H1 (cell line): ENCODE measurements at regions not wholly inside any gene's neighbourhood (a gene's known extent, or its start where the extent isn't known, plus 50 kb on each side); places are given as distances from the start of the nearest gene placed in this dataset.

Source experiments
- CTCF ChIA-PET: fragments of 300-600 bp; sonication (Branson Sonifier 250); formaldehyde crosslinking; loops from one replicate; lab custom pipeline; 2021; ENCODE audit not compliant: partially characterized antibody; lab: Charles Lee
- POLR2A ChIA-PET: fragments of 300-600 bp; sonication (Branson Sonifier 250); formaldehyde crosslinking; loops from one replicate; lab custom pipeline; 2021; ENCODE audit warnings: inconsistent platforms; ENCODE audit not compliant: partially characterized antibody; lab: Charles Lee
- DNase-seq, 2 experiments: peaks; one replicate each; pipeline versions ENCODE4 v3.0.0 to v3.0.0-alpha.2; 2010 to 2022; ENCODE audit warnings: low spot score in 2 of 2, low read depth in 1 of 2, mixed read lengths in 1 of 2
- FAIRE-seq: peaks from 2 replicates; lab custom pipeline; 2011; peaks lifted over from hg19 to GRCh38; lab: Jason Lieb, UNC
- H2AFZ ChIP-seq: 2 replicates; pipeline ENCODE4 v1.8.1; 2012; ENCODE audit warnings: low read length, inconsistent platforms
- H2AK5ac ChIP-seq: 2 replicates; pipeline ENCODE4 v1.6.1; 2013; ENCODE audit warnings: low read depth, low read length
- H2BK120ac ChIP-seq: replicated peaks from 2 replicates; pipeline ENCODE3; 2013; ENCODE audit warnings: low read depth, low read length, inconsistent platforms
- H2BK12ac ChIP-seq: 2 replicates; pipeline ENCODE4 v1.6.1; 2013; ENCODE audit warnings: low read depth, low read length
- H2BK15ac ChIP-seq: 2 replicates; pipeline ENCODE4 v1.6.1; 2013; ENCODE audit warnings: low read length
- H2BK20ac ChIP-seq: 2 replicates; pipeline ENCODE4 v1.6.1; 2013; ENCODE audit warnings: low read length
- H2BK5ac ChIP-seq: 2 replicates; pipeline ENCODE4 v1.6.1; 2013; ENCODE audit warnings: low read depth, low read length
- H3K14ac ChIP-seq: 2 replicates; pipeline ENCODE4 v1.6.1; 2013; ENCODE audit warnings: inconsistent platforms; ENCODE audit not compliant: insufficient read length
- H3K18ac ChIP-seq: 2 replicates; pipeline ENCODE4 v1.6.1; 2013; ENCODE audit warnings: low read length; ENCODE audit errors: extremely low read depth
- H3K23ac ChIP-seq: 2 replicates; pipeline ENCODE4 v1.6.1; 2013; ENCODE audit warnings: inconsistent platforms; ENCODE audit not compliant: insufficient read length
- H3K23me2 ChIP-seq: 2 replicates; pipeline ENCODE4 v1.6.1; 2013; ENCODE audit warnings: low read depth, low read length
- H3K27ac ChIP-seq: 2 replicates; pipeline ENCODE4 v1.6.1; 2011; ENCODE audit warnings: low read depth, low read length, inconsistent platforms
- H3K27me3 ChIP-seq, 4 experiments: replicated peaks in 1 of 4; 1 replicate in 1 of 4; 2 replicates in 3 of 4; pipeline versions ENCODE4 v1.6.1 to v1.8.1; 2011 to 2013; ENCODE audit warnings: low read length in 3 of 4, mild to moderate bottlenecking in 3 of 4, inconsistent platforms in 2 of 4, mixed read lengths in 2 of 4, moderate library complexity in 1 of 4; ENCODE audit not compliant: control insufficient read depth in 3 of 4, insufficient read depth in 3 of 4; ENCODE audit errors: extremely low read depth in 1 of 4
- H3K36me3 ChIP-seq, 4 experiments: 2 replicates each; pipeline versions ENCODE4 v1.6.1 to v1.8.1; 2011 to 2013; ENCODE audit warnings: mild to moderate bottlenecking in 4 of 4, low read length in 3 of 4, moderate library complexity in 2 of 4, control low read depth in 1 of 4, inconsistent platforms in 1 of 4; ENCODE audit not compliant: insufficient read depth in 4 of 4, control insufficient read depth in 2 of 4
- H3K4ac ChIP-seq: replicated peaks from 2 replicates; pipeline ENCODE3; 2013; ENCODE audit warnings: low read length, low read depth, mixed read lengths, inconsistent platforms; ENCODE audit not compliant: insufficient read length
- H3K4me1 ChIP-seq, 4 experiments: replicated peaks in 1 of 4; 1 replicate in 1 of 4; 2 replicates in 3 of 4; pipeline versions ENCODE4 v1.6.1 to v1.8.1; 2011 to 2013; ENCODE audit warnings: low read length in 3 of 4, inconsistent platforms in 2 of 4, mixed read lengths in 1 of 4; ENCODE audit not compliant: insufficient read depth in 4 of 4, control insufficient read depth in 3 of 4
- H3K4me2 ChIP-seq, 2 experiments: 2 replicates each; pipeline versions ENCODE4 v1.6.1 to v1.8.1; 2011 to 2013; ENCODE audit warnings: low read depth in 2 of 2, low read length in 2 of 2, control low read depth in 1 of 2, inconsistent platforms in 1 of 2, mild to moderate bottlenecking in 1 of 2; ENCODE audit not compliant: insufficient read depth in 1 of 2
- H3K4me3 ChIP-seq, 4 experiments: fragments of 200-600, 300-600 bp in 1 of 4; sonication (generic), shearing (Covaris generic), sonication (Bioruptor Twin) in 1 of 4; 2 replicates each; pipeline versions ENCODE4 v1.5.1 to v1.8.1; 2011 to 2016; ENCODE audit warnings: low read length in 4 of 4, low read depth in 3 of 4, control low read depth in 2 of 4, inconsistent platforms in 2 of 4, mild to moderate bottlenecking in 2 of 4, mixed read lengths in 1 of 4, moderate library complexity in 1 of 4; ENCODE audit not compliant: insufficient read depth in 2 of 4; ENCODE audit errors: extremely low read depth in 1 of 4
- H3K56ac ChIP-seq: replicated peaks from 2 replicates; pipeline ENCODE3; 2013; ENCODE audit warnings: low read depth, mild to moderate bottlenecking, mixed read lengths, low read length, inconsistent platforms; ENCODE audit not compliant: insufficient read length
- H3K79me1 ChIP-seq: 2 replicates; pipeline ENCODE4 v1.6.1; 2013; ENCODE audit warnings: low read depth, low read length, control low read depth
- H3K79me2 ChIP-seq, 2 experiments: 2 replicates each; pipeline versions ENCODE4 v1.6.1 to v1.8.1; 2012 to 2013; ENCODE audit warnings: low read length in 2 of 2, mild to moderate bottlenecking in 2 of 2, inconsistent platforms in 1 of 2; ENCODE audit not compliant: insufficient read depth in 2 of 2, control insufficient read depth in 1 of 2
- H3K9ac ChIP-seq, 4 experiments: replicated peaks in 1 of 4; 1 replicate in 1 of 4; 2 replicates in 3 of 4; pipeline versions ENCODE4 v1.6.1 to v1.8.1; 2011 to 2013; ENCODE audit warnings: low read depth in 3 of 4, low read length in 3 of 4, control low read depth in 2 of 4, mild to moderate bottlenecking in 2 of 4, moderate library complexity in 2 of 4, inconsistent platforms in 1 of 4; ENCODE audit errors: extremely low read depth in 1 of 4
- H3K9me3 ChIP-seq, 2 experiments: 2 replicates each; pipeline versions ENCODE4 v1.6.1 to v1.8.1; 2012 to 2013; ENCODE audit warnings: mild to moderate bottlenecking in 2 of 2, moderate library complexity in 2 of 2, control low read depth in 1 of 2, inconsistent platforms in 1 of 2, low read depth in 1 of 2, low read length in 1 of 2, mixed read lengths in 1 of 2; ENCODE audit not compliant: insufficient read depth in 2 of 2
- H4K20me1 ChIP-seq, 2 experiments: replicated peaks in 1 of 2; 2 replicates each; pipeline versions ENCODE3 to v1.8.1; 2011 to 2013; ENCODE audit warnings: inconsistent platforms in 2 of 2, low read length in 2 of 2, mild to moderate bottlenecking in 1 of 2; ENCODE audit not compliant: insufficient read depth in 2 of 2, control insufficient read depth in 1 of 2
- H4K5ac ChIP-seq: 2 replicates; pipeline ENCODE4 v1.6.1; 2013; ENCODE audit warnings: low read length, low read depth, mixed read lengths, inconsistent platforms; ENCODE audit not compliant: insufficient read length
- H4K8ac ChIP-seq: 2 replicates; pipeline ENCODE4 v1.8.0; 2013; ENCODE audit warnings: mild to moderate bottlenecking, moderate library complexity, low read length, inconsistent platforms; ENCODE audit not compliant: insufficient read depth; ENCODE audit errors: extremely low read depth
- H4K91ac ChIP-seq: replicated peaks from 2 replicates; pipeline ENCODE3; 2013; ENCODE audit warnings: low read length, mixed read lengths, inconsistent platforms; ENCODE audit not compliant: insufficient read length
- BACH1 ChIP-seq: IDR thresholded peaks from 2 replicates; pipeline ENCODE4 v1.6.1; 2012; ENCODE audit warnings: low read length, improper control_type of control experiment
- FOSL1 ChIP-seq: IDR thresholded peaks from 2 replicates; pipeline ENCODE4 v1.6.1; 2011; ENCODE audit warnings: mild to moderate bottlenecking, low read depth, low read length, moderate library complexity; ENCODE audit not compliant: insufficient read depth
- JUN ChIP-seq: IDR thresholded peaks from 2 replicates; pipeline ENCODE4 v1.6.1; 2011; ENCODE audit warnings: low read depth, mild to moderate bottlenecking, improper control_type of control experiment, low read length
- JUND ChIP-seq: IDR thresholded peaks from 2 replicates; pipeline ENCODE4 v1.6.1; 2011; ENCODE audit warnings: mild to moderate bottlenecking, improper control_type of control experiment, low read length
- KDM4A ChIP-seq: IDR thresholded peaks from one replicate; pipeline ENCODE4 v1.7.1; 2012; ENCODE audit warnings: low read depth, mild to moderate bottlenecking, moderate library complexity, low read length, inconsistent platforms; ENCODE audit not compliant: severe bottlenecking
- NANOG ChIP-seq: IDR thresholded peaks from 2 replicates; pipeline ENCODE4 v1.6.1; 2011; ENCODE audit warnings: low read length, low read depth, mild to moderate bottlenecking, inconsistent platforms; ENCODE audit not compliant: insufficient read depth, poor library complexity, severe bottlenecking
- PHF8 ChIP-seq: fragments of 200-600 bp; sonication (generic); conservative IDR thresholded peaks from 2 replicates; pipeline ENCODE4 v1.7.1; 2012; ENCODE audit warnings: low read depth, mild to moderate bottlenecking, inconsistent platforms, low read length, moderate library complexity
- RNF2 ChIP-seq: fragments of 200-900, 300-1000 bp; sonication (generic); IDR thresholded peaks from 2 replicates; pipeline ENCODE4 v1.7.1; 2016; ENCODE audit warnings: borderline replicate concordance, low read depth, mild to moderate bottlenecking, antibody characterized with exemption, low read length; ENCODE audit not compliant: poor library complexity, severe bottlenecking; ENCODE audit errors: missing control alignments
- TCF12 ChIP-seq: IDR thresholded peaks from 2 replicates; pipeline ENCODE4 v1.6.1; 2011; ENCODE audit warnings: low read depth, mild to moderate bottlenecking, low read length
- WGBS, 2 experiments: shearing (Covaris generic) in 1 of 2; methylation state at CpG; one replicate each; pipeline versions ENCODE4 v1.1.6 to v1.1.7; 2013 to 2015; ENCODE audit warnings: low lambda C conversion rate in 2 of 2, mixed read lengths in 2 of 2, inconsistent platforms in 1 of 2, low coverage in 1 of 2, missing lambda C conversion rate in 1 of 2; ENCODE audit not compliant: insufficient replicate concordance in 2 of 2, insufficient coverage in 1 of 2, insufficient read length in 1 of 2; ENCODE audit errors: extremely low coverage in 1 of 2, missing lambda C conversion rate in 1 of 2; 5-methylcytosine and 5-hydroxymethylcytosine counted together

DNA sequence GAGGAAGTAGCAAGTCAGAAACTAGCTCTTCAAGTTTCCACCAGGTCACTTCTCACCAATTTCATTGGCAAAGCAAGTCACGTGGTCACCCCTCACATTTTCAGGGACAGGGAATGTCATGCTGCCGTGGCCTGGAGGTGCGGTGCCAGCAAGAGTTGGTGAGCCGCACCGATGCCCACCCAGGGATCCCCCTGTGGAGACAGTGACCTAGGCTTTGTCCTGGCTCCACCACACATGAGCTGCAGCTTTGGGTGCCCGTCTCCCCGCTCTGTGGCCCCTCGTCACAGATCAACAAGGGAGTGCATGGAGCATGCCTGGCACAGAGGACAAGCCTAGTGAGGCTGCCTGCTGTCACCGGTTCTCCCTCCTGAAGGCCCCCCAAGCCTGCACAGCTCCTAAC lies 226.7 kb upstream of the PPP2R2D start:
- no peak overlapping the region for H3K56ac ChIP-seq
- POLR2A ChIA-PET: no interaction called here

More for the DNA sequence above, 226.7 kb upstream of the PPP2R2D start:
- H3K27me3 ChIP-seq: peaks cover 0 to 2% (median 0%) of the 10 kb centered on the region in 4 experiments; a peak in 3 of 7 replicates
- H2BK120ac ChIP-seq: no peak overlapping the region
- no peak overlapping the region for H3K4ac ChIP-seq
- H2BK20ac ChIP-seq: no peak overlapping the region
- H2BK12ac ChIP-seq: peak overlapping the region; percentile 87; the same call in 1 of the 2 replicates
- peak overlapping the region; percentile 42 for H4K91ac ChIP-seq
- CTCF ChIA-PET: interaction anchor here (0.5 to 1.5 kb wide), 6 partner anchors 10 to 194 kb away, joined by 3 to 7 read pairs (median 3); no protein-coding TSS in a partner anchor
- H3K9me3 ChIP-seq: peaks cover 0 to 6% of the 10 kb centered on the region in 2 experiments; a peak in 2 of 4 replicates
- H3K14ac ChIP-seq: no peak overlapping the region
- H3K79me2 ChIP-seq: no peaks in the 10 kb centered on the region
- 0 out of 2 replicates have a peak overlapping the region, but pooled peaks have one; percentile 12 for H2BK5ac ChIP-seq
- peaks cover 5% of the 10 kb centered on the region; the same call in 1 of the 2 replicates for H3K23me2 ChIP-seq
- peak overlapping the region; percentile 16; the same call in 1 of the 2 replicates for H3K18ac ChIP-seq
- no peaks in the 10 kb centered on the region for H4K20me1 ChIP-seq
- H4K8ac ChIP-seq: no peak overlapping the region
- H2AK5ac ChIP-seq: peak overlapping the region; percentile 72; the same call in 1 of the 2 replicates
- TF ChIP-seq JUND (no peak), JUN (no peak), RNF2 (no peak), BACH1 (no peak), PHF8 (no peak), NANOG (no peak), KDM4A (no peak), TCF12 (no peak), FOSL1 (no peak)
- no peaks in the 10 kb centered on the region for H3K79me1 ChIP-seq
- H3K23ac ChIP-seq: no peak overlapping the region
- no peak overlapping the region for H4K5ac ChIP-seq
- DNase-seq (no peak), FAIRE-seq (no peak)
- H2BK15ac ChIP-seq: peak overlapping the region; percentile 90
- H2AFZ ChIP-seq: no peak overlapping the region
- H3K9ac ChIP-seq: no peak overlapping the region
- WGBS, 2 experiments: 96% methylated on average over 9 of the region's 9 CpGs; no CpG with 5 or more reads in 1 of the 2 experiments
- H3K4me3 ChIP-seq: no peak overlapping the region
- H3K36me3 ChIP-seq: no peaks in the 10 kb centered on the region
- H3K4me1 ChIP-seq: peaks cover 0 to 20% (median 13%) of the 10 kb centered on the region in 4 experiments; a peak in 5 of 7 replicates
- H3K27ac ChIP-seq: no peak overlapping the region
- H3K4me2 ChIP-seq: no peak overlapping the region
